ENCODE measurements at regions not wholly inside any gene's neighbourhood (a gene's known extent, or its start where the extent isn't known, plus 50 kb on each side); places are given as distances from the start of the nearest gene placed in this dataset.
"Not testable (repeated sequence)": the region's sequence is repeated elsewhere in the genome, so short reads cannot be mapped to it uniquely, and the experiment has no call there.

DNA sequence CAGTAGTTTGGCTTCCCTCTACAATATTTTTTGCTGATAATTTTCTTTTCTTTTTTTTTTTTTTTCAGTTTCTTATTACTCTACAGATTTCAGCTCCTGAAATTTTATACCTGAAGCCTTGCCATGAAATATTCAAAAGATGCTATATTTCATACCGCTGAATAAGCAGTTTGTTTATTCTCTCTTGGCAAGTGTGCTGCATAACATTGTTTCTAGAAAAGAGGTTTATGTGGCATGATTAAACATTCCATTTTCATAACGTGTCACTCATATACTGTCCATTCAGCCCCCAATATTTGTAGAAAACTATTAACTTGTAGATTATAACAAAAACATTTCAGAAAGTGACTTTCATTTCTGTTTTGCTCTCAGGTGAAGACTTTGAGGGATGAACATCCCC, 174.4 kb upstream of the NOX3 start:
- Histone ChIP-seq H3K36me3 (no peaks in the 10 kb centered on the region), H3K27me3 (replicated peaks) (no peaks in the 10 kb centered on the region), H3K27ac (no peak overlapping the region), H3K4me3 (no peak overlapping the region), H3K4me1 (replicated peaks) (no peaks in the 10 kb centered on the region), H3K9me3 (replicated peaks) (0 out of 2 replicates have a peak, but pooled peaks cover 2% of the 10 kb centered on the region)
- DNase-seq (ENCODE audit: low read depth in 1 of 2, low spot score in 2 of 2), result no peak

DNA sequence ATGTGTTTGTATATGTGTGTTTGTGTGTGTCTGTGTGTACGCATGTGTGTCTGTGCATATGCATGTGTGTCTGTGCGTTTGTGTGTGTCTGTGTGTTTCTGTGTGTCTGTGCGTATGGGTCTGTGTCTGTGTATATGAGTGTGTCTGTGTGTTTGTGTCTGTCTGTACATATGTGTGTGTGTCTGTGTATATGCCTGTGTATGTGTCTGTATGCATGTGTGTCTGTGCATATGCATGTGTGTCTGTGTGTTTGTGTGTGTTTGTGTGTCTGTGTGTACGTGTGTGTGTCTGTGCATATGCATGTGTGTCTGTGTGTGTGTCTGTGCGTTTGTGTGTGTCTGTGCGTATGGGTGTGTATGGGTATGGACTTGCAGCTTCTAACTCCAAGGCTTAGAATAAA, 174.0 kb upstream of the NOX3 start:
- no peak for DNase-seq (ENCODE audit: low read depth in 1 of 2, low spot score in 2 of 2)
- H3K27ac ChIP-seq, result no peak overlapping the region
- H3K9me3 ChIP-seq (replicated peaks), result 0 out of 2 replicates have a peak, but pooled peaks cover 2% of the 10 kb centered on the region
- H3K27me3 ChIP-seq (replicated peaks), result no peaks in the 10 kb centered on the region
- no peaks in the 10 kb centered on the region for H3K4me1 ChIP-seq (replicated peaks)
- no peak overlapping the region for H3K4me3 ChIP-seq
- H3K36me3 ChIP-seq, result no peaks in the 10 kb centered on the region

- H3K9me3 ChIP-seq (replicated peaks), result 0 out of 2 replicates have a peak, but pooled peaks cover 2% of the 10 kb centered on the region
- H3K4me1 ChIP-seq (replicated peaks), result no peaks in the 10 kb centered on the region
These were observed 172.7 kb upstream of the NOX3 start for GRCh38 chr6:155628306-155628705.

GRCh38 chr6:155627722-155628212, 172.1 kb upstream of the NOX3 start:
- DNase-seq (ENCODE audit: low read depth in 1 of 2, low spot score in 2 of 2); H3K27ac ChIP-seq; H3K27me3 ChIP-seq (replicated peaks); H3K4me3 ChIP-seq; H3K4me1 ChIP-seq (replicated peaks); H3K36me3 ChIP-seq; H3K9me3 ChIP-seq (replicated peaks): not testable (repeated sequence)

More at GRCh38 chr6:155628306-155628705, 172.7 kb upstream of the NOX3 start:
- Histone ChIP-seq H3K36me3 (no peaks in the 10 kb centered on the region), H3K27ac (no peak overlapping the region), H3K4me3 (no peak overlapping the region), H3K27me3 (replicated peaks) (no peaks in the 10 kb centered on the region)
- DNase-seq (ENCODE audit: low read depth in 1 of 2, low spot score in 2 of 2), result no peak

- H3K9me3 ChIP-seq (replicated peaks), result no peaks in the 10 kb centered on the region
- H3K36me3 ChIP-seq, result no peaks in the 10 kb centered on the region
- no peak for DNase-seq (ENCODE audit: low read depth in 1 of 2, low spot score in 2 of 2)
- no peak overlapping the region for H3K27ac ChIP-seq
- H3K27me3 ChIP-seq (replicated peaks), result no peaks in the 10 kb centered on the region
- H3K4me3 ChIP-seq, result no peak overlapping the region
- H3K4me1 ChIP-seq (replicated peaks), result no peaks in the 10 kb centered on the region
These were observed 168.0 kb upstream of the NOX3 start for GRCh38 chr6:155623450-155624178.

- H3K4me3 ChIP-seq, result no peak overlapping the region
- no peaks in the 10 kb centered on the region for H3K27me3 ChIP-seq (replicated peaks)
- H3K27ac ChIP-seq, result no peak overlapping the region
- H3K9me3 ChIP-seq (replicated peaks), result 0 out of 2 replicates have a peak, but pooled peaks cover 3% of the 10 kb centered on the region
- no peaks in the 10 kb centered on the region for H3K36me3 ChIP-seq
- H3K4me1 ChIP-seq (replicated peaks), result no peaks in the 10 kb centered on the region
- DNase-seq (ENCODE audit: low read depth in 1 of 2, low spot score in 2 of 2), result no peak
These were observed 159.0 kb upstream of the NOX3 start for GRCh38 chr6:155614606-155615005.

- no peak for DNase-seq (ENCODE audit: low read depth in 1 of 2, low spot score in 2 of 2)
- Histone ChIP-seq H3K9me3 (replicated peaks) (0 out of 2 replicates have a peak, but pooled peaks cover 3% of the 10 kb centered on the region), H3K27ac (no peak overlapping the region), H3K4me3 (no peak overlapping the region), H3K27me3 (replicated peaks) (no peaks in the 10 kb centered on the region), H3K4me1 (replicated peaks) (no peaks in the 10 kb centered on the region), H3K36me3 (no peaks in the 10 kb centered on the region)
These were observed 156.1 kb upstream of the NOX3 start for GRCh38 chr6:155611742-155612141.

DNA sequence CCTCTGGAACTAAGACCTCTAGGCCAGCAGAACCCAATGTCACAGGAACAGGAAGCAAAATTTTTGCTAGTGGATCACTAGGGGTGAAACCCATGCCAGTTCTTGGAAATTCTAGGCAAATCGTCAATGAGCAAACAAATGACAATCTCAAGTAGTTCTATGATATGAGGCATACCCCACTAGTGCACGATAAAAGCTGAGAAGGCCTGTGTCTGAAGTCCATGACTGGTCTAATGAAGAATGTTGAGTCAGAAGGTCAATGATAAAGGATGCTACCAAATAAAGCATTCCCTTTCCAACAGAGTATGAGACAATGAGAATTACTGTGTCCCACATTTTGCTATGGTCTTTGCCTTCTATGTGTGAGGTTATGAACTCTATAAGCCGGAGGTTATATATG, 149.4 kb upstream of the NOX3 start:
- Histone ChIP-seq H3K4me3 (no peak overlapping the region), H3K36me3 (no peaks in the 10 kb centered on the region), H3K27ac (no peak overlapping the region), H3K27me3 (replicated peaks) (peaks cover 6% of the 10 kb centered on the region; the same call in 1 of the 2 replicates), H3K9me3 (replicated peaks) (no peaks in the 10 kb centered on the region), H3K4me1 (replicated peaks) (no peaks in the 10 kb centered on the region)
- no peak for DNase-seq (ENCODE audit: low read depth in 1 of 2, low spot score in 2 of 2)

- no peaks in the 10 kb centered on the region for H3K9me3 ChIP-seq (replicated peaks)
- no peaks in the 10 kb centered on the region for H3K4me1 ChIP-seq (replicated peaks)
- no peak for DNase-seq (ENCODE audit: low read depth in 1 of 2, low spot score in 2 of 2)
- peaks cover 6% of the 10 kb centered on the region; the same call in 1 of the 2 replicates for H3K27me3 ChIP-seq (replicated peaks)
- no peaks in the 10 kb centered on the region for H3K36me3 ChIP-seq
- H3K27ac ChIP-seq, result no peak overlapping the region
- no peak overlapping the region for H3K4me3 ChIP-seq
These were observed 143.9 kb upstream of the NOX3 start for GRCh38 chr6:155599561-155599960.

GRCh38 chr6:155599160-155599559, 143.5 kb upstream of the NOX3 start:
- Histone ChIP-seq H3K27me3 (replicated peaks) (peaks cover 6% of the 10 kb centered on the region; the same call in 1 of the 2 replicates), H3K9me3 (replicated peaks) (no peaks in the 10 kb centered on the region), H3K4me1 (replicated peaks) (no peaks in the 10 kb centered on the region), H3K36me3 (no peaks in the 10 kb centered on the region), H3K27ac (no peak overlapping the region), H3K4me3 (no peak overlapping the region)
- no peak for DNase-seq (ENCODE audit: low read depth in 1 of 2, low spot score in 2 of 2)

- H3K27ac ChIP-seq, result no peak overlapping the region
- no peaks in the 10 kb centered on the region for H3K27me3 ChIP-seq (replicated peaks)
- H3K4me3 ChIP-seq, result no peak overlapping the region
- no peak for DNase-seq (ENCODE audit: low read depth in 1 of 2, low spot score in 2 of 2)
- no peaks in the 10 kb centered on the region for H3K36me3 ChIP-seq
- no peaks in the 10 kb centered on the region for H3K4me1 ChIP-seq (replicated peaks)
- H3K9me3 ChIP-seq (replicated peaks), result no peaks in the 10 kb centered on the region
These were observed 139.6 kb upstream of the NOX3 start for GRCh38 chr6:155595284-155595683.

- no peaks in the 10 kb centered on the region for H3K27me3 ChIP-seq (replicated peaks)
- H3K36me3 ChIP-seq, result no peaks in the 10 kb centered on the region
- no peaks in the 10 kb centered on the region for H3K9me3 ChIP-seq (replicated peaks)
- H3K4me3 ChIP-seq, result no peak overlapping the region
- no peak overlapping the region for H3K27ac ChIP-seq
- H3K4me1 ChIP-seq (replicated peaks), result no peaks in the 10 kb centered on the region
- DNase-seq (ENCODE audit: low read depth in 1 of 2, low spot score in 2 of 2), result no peak
These were observed 136.1 kb upstream of the NOX3 start for GRCh38 chr6:155591741-155592140.

DNA sequence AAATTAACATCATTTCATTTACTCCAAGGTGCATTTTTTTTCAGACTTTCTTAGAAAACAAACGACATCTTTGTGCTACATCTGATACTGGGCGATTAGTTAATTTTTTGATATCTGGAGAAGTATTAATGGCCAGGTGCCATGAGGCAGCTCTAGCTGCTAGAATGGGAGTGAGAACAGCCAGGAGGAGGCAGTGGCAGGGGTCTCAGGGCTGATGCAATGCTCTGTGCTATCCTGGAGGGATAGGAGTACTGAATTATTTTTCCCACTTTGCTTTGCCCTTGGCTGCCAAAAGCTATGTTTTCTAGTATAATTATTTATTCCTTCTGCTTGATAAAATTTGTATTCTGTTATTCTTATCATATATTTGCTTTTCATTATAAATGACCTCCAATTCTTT, 133.6 kb upstream of the NOX3 start:
- no peak overlapping the region for H3K4me3 ChIP-seq
- no peak for DNase-seq (ENCODE audit: low read depth in 1 of 2, low spot score in 2 of 2)
- no peaks in the 10 kb centered on the region for H3K4me1 ChIP-seq (replicated peaks)
- H3K27ac ChIP-seq, result no peak overlapping the region
- no peaks in the 10 kb centered on the region for H3K27me3 ChIP-seq (replicated peaks)
- no peaks in the 10 kb centered on the region for H3K9me3 ChIP-seq (replicated peaks)
- no peaks in the 10 kb centered on the region for H3K36me3 ChIP-seq

DNA sequence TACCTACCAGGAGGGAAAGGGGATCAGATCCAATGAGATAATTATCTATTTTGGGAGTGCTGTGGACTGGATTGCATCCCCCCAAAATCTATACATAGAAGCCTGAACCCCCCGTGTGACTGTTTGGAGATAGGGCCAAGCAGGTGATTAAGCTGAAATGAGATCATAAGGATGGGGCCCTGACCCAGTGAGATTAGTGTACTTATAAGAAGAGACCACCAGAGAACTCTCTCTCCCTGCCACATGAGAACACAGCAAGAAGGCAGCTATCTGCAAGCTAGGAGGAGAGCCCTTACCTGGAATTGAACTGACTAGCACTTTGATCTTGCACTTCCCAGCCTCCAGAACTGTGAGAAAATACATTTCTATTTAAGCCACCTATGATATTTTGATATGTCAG, 132.2 kb upstream of the NOX3 start:
- H3K4me1 ChIP-seq (replicated peaks), result no peaks in the 10 kb centered on the region
- no peak overlapping the region for H3K27ac ChIP-seq
- DNase-seq (ENCODE audit: low read depth in 1 of 2, low spot score in 2 of 2), result no peak
- no peaks in the 10 kb centered on the region for H3K27me3 ChIP-seq (replicated peaks)
- H3K9me3 ChIP-seq (replicated peaks), result no peaks in the 10 kb centered on the region
- no peaks in the 10 kb centered on the region for H3K36me3 ChIP-seq
- no peak overlapping the region for H3K4me3 ChIP-seq

DNA sequence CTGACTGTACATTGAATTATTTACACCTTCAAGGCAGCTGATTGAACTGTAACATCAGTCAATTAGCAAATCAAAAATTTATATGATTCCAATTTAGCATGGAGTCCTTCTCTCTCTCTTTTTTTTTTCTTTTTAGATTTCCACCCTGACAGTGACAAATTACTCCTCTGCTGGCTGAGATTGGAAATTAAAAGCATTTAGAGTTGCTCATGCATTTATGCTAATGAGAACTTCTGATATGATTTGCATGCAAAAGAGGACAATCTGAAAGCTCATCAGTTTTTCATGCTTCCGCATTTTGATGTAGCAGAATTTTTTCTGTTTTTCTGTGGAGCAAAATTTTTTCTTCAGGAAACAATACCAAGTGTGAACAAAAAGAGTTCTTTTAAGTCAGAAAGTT, 130.5 kb upstream of the NOX3 start:
- Histone ChIP-seq H3K27ac (no peak overlapping the region), H3K4me1 (replicated peaks) (no peaks in the 10 kb centered on the region), H3K4me3 (no peak overlapping the region), H3K36me3 (no peaks in the 10 kb centered on the region), H3K9me3 (replicated peaks) (no peaks in the 10 kb centered on the region), H3K27me3 (replicated peaks) (no peaks in the 10 kb centered on the region)
- DNase-seq (ENCODE audit: low read depth in 1 of 2, low spot score in 2 of 2), result no peak

Measured in SJSA1 (cell line).